HL-60 (cell line): ENCODE measurements at regions not wholly inside any gene's neighbourhood (a gene's known extent, or its start where the extent isn't known, plus 50 kb on each side); places are given as distances from the start of the nearest gene placed in this dataset.

Experiments used
- DNase-seq, 2 experiments: peaks; one replicate each; pipeline ENCODE4 v3.0.0-alpha.2; 2010 to 2020; ENCODE audit warnings: low read depth in 1 of 2, low spot score in 1 of 2
- H3K27ac ChIP-seq: fragments of 250-450 bp; sonication (Bioruptor Pico); replicated peaks from 2 replicates; pipeline ENCODE4 v1.5.1; 2020; ENCODE audit warnings: mild to moderate bottlenecking, moderate library complexity
- H3K27me3 ChIP-seq: fragments of 250-450 bp; sonication (Bioruptor Pico); 2 replicates; pipeline ENCODE4 v1.5.1; 2021; ENCODE audit warnings: mild to moderate bottlenecking, moderate library complexity; ENCODE audit not compliant: insufficient read depth, poor library complexity, severe bottlenecking
- H3K4me3 ChIP-seq: replicated peaks from 2 replicates; pipeline ENCODE4 v1.5.1; 2011; ENCODE audit warnings: mild to moderate bottlenecking, control low read depth, low read length; ENCODE audit not compliant: insufficient read depth
- GABPA ChIP-seq: IDR thresholded peaks from 2 replicates; pipeline ENCODE4 v1.6.1; 2012; ENCODE audit warnings: low read depth
- POLR2AphosphoS5 ChIP-seq: IDR thresholded peaks from 2 replicates; pipeline ENCODE4 v1.6.1; 2012; ENCODE audit warnings: low read depth
- REST ChIP-seq: IDR thresholded peaks from 2 replicates; pipeline ENCODE4 v1.6.1; 2012; ENCODE audit warnings: low read depth; ENCODE audit not compliant: insufficient replicate concordance
- SPI1 ChIP-seq: IDR thresholded peaks from 2 replicates; pipeline ENCODE4 v1.6.1; 2012; ENCODE audit warnings: low read depth, mild to moderate bottlenecking, borderline replicate concordance
- TF ChIP-seq, protein P1 (sequence below): IDR thresholded peaks from one replicate; pipeline ENCODE4 v1.5.1; 2011; ENCODE audit warnings: low read length, control low read depth, inconsistent platforms; ENCODE audit not compliant: insufficient read depth

DNA sequence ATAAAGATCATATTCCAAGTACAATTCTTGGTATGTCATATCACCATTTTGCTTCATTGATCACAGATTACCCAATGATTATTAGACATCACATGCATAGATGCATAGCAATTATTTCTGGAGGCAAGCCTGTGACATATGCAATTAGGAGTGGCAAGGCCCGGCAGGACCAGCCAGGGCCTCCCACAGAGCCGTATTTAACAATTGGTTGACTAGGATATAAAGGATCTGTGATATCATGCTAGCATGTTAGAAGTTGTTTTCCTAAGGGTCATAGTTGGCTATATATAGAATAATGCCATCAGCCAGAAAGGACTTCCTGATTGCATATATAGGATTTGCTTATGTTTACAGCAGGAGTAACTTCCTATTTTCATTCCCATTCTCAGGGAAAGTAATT lies 103.5 kb upstream of the OTUD4 start:
- Histone ChIP-seq H3K27ac (no peak overlapping the region), H3K4me3 (no peak overlapping the region), H3K27me3 (no peaks in the 10 kb centered on the region)
- TF ChIP-seq POLR2AphosphoS5: no peak
- TF ChIP-seq SPI1: no peak
- TF ChIP-seq, protein P1, sequence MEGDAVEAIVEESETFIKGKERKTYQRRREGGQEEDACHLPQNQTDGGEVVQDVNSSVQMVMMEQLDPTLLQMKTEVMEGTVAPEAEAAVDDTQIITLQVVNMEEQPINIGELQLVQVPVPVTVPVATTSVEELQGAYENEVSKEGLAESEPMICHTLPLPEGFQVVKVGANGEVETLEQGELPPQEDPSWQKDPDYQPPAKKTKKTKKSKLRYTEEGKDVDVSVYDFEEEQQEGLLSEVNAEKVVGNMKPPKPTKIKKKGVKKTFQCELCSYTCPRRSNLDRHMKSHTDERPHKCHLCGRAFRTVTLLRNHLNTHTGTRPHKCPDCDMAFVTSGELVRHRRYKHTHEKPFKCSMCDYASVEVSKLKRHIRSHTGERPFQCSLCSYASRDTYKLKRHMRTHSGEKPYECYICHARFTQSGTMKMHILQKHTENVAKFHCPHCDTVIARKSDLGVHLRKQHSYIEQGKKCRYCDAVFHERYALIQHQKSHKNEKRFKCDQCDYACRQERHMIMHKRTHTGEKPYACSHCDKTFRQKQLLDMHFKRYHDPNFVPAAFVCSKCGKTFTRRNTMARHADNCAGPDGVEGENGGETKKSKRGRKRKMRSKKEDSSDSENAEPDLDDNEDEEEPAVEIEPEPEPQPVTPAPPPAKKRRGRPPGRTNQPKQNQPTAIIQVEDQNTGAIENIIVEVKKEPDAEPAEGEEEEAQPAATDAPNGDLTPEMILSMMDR: no peak
- TF ChIP-seq GABPA: no peak
- no peak for TF ChIP-seq REST
- no peak for DNase-seq

DNA sequence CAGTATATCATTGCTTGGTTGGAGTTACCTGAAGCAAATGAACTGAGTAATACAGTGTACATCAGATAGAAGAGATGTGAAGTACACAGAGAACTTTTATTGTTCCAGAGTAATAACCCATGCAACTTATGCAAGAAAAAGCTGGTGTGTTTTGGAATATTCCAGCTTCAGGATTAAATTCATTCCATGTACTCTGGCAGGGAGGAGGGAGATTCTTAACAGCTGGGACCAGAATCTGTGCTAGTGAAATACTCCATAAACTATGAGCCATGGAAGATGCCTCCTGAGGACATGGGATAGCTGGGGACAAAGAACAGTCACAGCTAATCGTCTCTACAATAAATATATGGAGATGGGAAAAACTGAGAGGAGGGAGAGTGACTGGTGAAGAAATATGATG lies 101.6 kb upstream of the OTUD4 start:
- Histone ChIP-seq H3K4me3 (no peak overlapping the region), H3K27me3 (no peaks in the 10 kb centered on the region), H3K27ac (no peak overlapping the region)
- DNase-seq: no peak
- TF ChIP-seq SPI1 (no peak), GABPA (no peak)

DNA sequence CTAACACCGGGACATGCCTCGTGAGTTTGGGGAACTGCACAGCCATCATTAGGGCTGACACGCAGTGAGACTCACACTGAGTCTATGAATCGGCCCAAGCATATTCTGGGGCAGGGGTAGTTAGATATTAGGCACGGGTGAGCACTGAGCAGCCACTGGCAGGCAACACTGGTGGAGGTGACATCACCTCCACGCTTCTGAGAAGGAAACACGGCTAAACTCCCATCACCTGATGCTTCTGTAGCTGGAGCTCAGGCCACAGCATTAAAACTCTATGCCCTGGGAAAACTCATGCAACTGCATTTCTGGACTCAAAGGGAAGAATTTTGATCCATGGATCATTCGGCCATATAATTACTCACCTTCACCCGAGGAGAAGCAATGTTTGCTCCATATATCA lies 100.8 kb upstream of the OTUD4 start:
- Histone ChIP-seq H3K27ac (no peak overlapping the region), H3K27me3 (no peaks in the 10 kb centered on the region), H3K4me3 (no peak overlapping the region)
- no peak for DNase-seq
- no peak for TF ChIP-seq REST
- TF ChIP-seq SPI1: no peak
- TF ChIP-seq, protein P1: no peak
- TF ChIP-seq POLR2AphosphoS5: no peak
- no peak for TF ChIP-seq GABPA

DNA sequence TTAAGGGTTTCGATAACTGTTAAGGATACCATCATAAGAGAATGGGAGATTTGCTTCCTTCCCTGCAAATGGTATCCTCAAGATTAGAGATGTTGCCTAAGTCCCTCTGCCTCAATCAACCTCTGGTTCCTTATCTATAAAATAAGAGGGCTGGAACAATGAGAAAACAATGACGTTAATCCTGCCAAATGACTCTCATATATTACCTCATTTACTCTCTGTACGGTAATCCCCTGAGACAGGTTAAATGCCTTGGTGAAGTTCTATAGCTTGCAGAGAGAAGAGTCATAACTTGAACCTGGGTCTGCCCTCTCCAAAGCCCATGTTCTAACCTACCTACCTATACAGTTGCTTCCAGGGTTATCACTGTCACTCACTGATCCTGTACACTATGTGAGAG lies 100.2 kb upstream of the OTUD4 start:
- Histone ChIP-seq H3K27me3 (no peaks in the 10 kb centered on the region), H3K27ac (no peak overlapping the region), H3K4me3 (no peak overlapping the region)
- no peak for DNase-seq
- TF ChIP-seq, protein P1: no peak
- TF ChIP-seq GABPA: no peak
- no peak for TF ChIP-seq REST
- TF ChIP-seq SPI1: no peak
- TF ChIP-seq POLR2AphosphoS5: no peak
